OCI-LY1 (cell line): ENCODE measurements at regions not wholly inside any gene's neighbourhood (a gene's known extent, or its start where the extent isn't known, plus 50 kb on each side); places are given as distances from the start of the nearest gene placed in this dataset.

Experiments used
- H2AFZ ChIP-seq: fragments of 200-600 bp; sonication (generic), shearing (Covaris generic); 2 replicates; pipeline ENCODE4 v1.6.0; 2014; ENCODE audit warnings: antibody characterized with exemption, mild to moderate bottlenecking, low read length
- H3F3A ChIP-seq: fragments of 200-600 bp; sonication (generic), shearing (Covaris generic); 2 replicates; pipeline ENCODE4 v1.6.0; 2014; ENCODE audit warnings: mild to moderate bottlenecking, antibody characterized with exemption, low read length, moderate library complexity; ENCODE audit not compliant: insufficient read depth
- H3K27ac ChIP-seq: fragments of 200-600 bp; sonication (generic); 2 replicates; pipeline ENCODE4 v1.5.1; 2014; ENCODE audit warnings: low read length, mixed run types, mild to moderate bottlenecking, low read depth; ENCODE audit not compliant: poor library complexity, severe bottlenecking
- H3K27me3 ChIP-seq: fragments of 200-600 bp; sonication (generic); 2 replicates; pipeline ENCODE4 v1.6.0; 2014; ENCODE audit warnings: antibody characterized with exemption, mild to moderate bottlenecking, low read length, moderate library complexity; ENCODE audit not compliant: insufficient read depth
- H3K36me3 ChIP-seq: fragments of 200-600 bp; sonication (generic); 2 replicates; pipeline ENCODE4 v1.6.1; 2014; ENCODE audit warnings: mild to moderate bottlenecking, antibody characterized with exemption, low read length, moderate library complexity, mixed read lengths; ENCODE audit not compliant: insufficient read depth
- H3K4me1 ChIP-seq: fragments of 200-600 bp; sonication (generic); 2 replicates; pipeline ENCODE4 v1.5.1; 2014; ENCODE audit warnings: mild to moderate bottlenecking, low read length, moderate library complexity; ENCODE audit not compliant: insufficient read depth, severe bottlenecking
- H3K4me2 ChIP-seq: fragments of 200-600 bp; sonication (generic), shearing (Covaris generic); 2 replicates; pipeline ENCODE4 v1.6.1; 2014; ENCODE audit warnings: low read length
- H3K4me3 ChIP-seq: fragments of 200-600 bp; sonication (generic); 2 replicates; pipeline ENCODE4 v1.5.1; 2014; ENCODE audit warnings: low read length, low read depth, mild to moderate bottlenecking, mixed read lengths; ENCODE audit not compliant: poor library complexity, severe bottlenecking
- H3K79me2 ChIP-seq: fragments of 200-600 bp; shearing (Covaris generic); 2 replicates; pipeline ENCODE4 v1.6.1; 2016; ENCODE audit warnings: mixed run types, low read length, mixed read lengths; ENCODE audit not compliant: insufficient read depth
- H3K9ac ChIP-seq: fragments of 200-600 bp; sonication (generic), shearing (Covaris generic); 2 replicates; pipeline ENCODE4 v1.6.1; 2014; ENCODE audit warnings: mild to moderate bottlenecking, low read length, mixed read lengths
- H3K9me2 ChIP-seq: fragments of 200-600 bp; sonication (generic), shearing (Covaris generic); 2 replicates; pipeline ENCODE4 v1.6.1; 2014; ENCODE audit warnings: low read depth, mild to moderate bottlenecking, low read length, mixed read lengths
- H3K9me3 ChIP-seq: fragments of 200-600 bp; shearing (Covaris generic); 2 replicates; pipeline ENCODE4 v1.6.1; 2014; ENCODE audit warnings: low read length, mixed read lengths
- H4K20me1 ChIP-seq: fragments of 200-600 bp; sonication (generic), shearing (Covaris generic); 2 replicates; pipeline ENCODE4 v1.6.0; 2016; ENCODE audit warnings: mild to moderate bottlenecking, low read length; ENCODE audit not compliant: insufficient read depth
- EZH2 ChIP-seq: fragments of 200-600 bp; sonication (generic), shearing (Covaris generic); IDR thresholded peaks from 2 replicates; pipeline ENCODE4 v1.8.0; 2017; ENCODE audit warnings: borderline replicate concordance, mixed run types, mild to moderate bottlenecking, antibody characterized with exemption, low read length, moderate library complexity, mixed read lengths
- TF ChIP-seq, protein P1 (sequence below): fragments of 200-600 bp; sonication (generic), shearing (Covaris generic); IDR thresholded peaks from 2 replicates; pipeline ENCODE4 v1.5.1; 2017; ENCODE audit warnings: mild to moderate bottlenecking, antibody characterized with exemption, low read length, moderate library complexity, mixed read lengths

DNA sequence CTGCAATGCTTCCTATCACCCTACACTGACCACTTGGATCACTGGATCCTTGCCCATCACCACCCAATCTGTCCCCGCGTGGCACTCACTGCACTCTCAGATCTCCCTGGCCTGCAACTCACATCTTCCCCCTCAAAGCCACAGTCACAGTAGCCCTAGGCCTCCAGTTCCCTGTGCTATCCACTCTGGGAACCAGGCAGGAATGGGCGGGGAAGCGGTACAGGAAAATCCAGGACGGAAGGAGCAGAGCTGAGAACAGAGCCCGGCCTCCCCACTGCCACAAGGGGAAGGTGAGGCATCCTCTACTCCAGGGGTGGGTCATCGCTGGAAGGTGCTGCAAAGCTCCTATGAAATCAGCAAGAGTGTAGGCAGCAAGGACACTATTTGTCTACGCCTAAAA, 102.6 kb downstream of the ESM1 start:
- H2AFZ ChIP-seq = no peak overlapping the region
- no peak for TF ChIP-seq EZH2
- TF ChIP-seq, protein P1, sequence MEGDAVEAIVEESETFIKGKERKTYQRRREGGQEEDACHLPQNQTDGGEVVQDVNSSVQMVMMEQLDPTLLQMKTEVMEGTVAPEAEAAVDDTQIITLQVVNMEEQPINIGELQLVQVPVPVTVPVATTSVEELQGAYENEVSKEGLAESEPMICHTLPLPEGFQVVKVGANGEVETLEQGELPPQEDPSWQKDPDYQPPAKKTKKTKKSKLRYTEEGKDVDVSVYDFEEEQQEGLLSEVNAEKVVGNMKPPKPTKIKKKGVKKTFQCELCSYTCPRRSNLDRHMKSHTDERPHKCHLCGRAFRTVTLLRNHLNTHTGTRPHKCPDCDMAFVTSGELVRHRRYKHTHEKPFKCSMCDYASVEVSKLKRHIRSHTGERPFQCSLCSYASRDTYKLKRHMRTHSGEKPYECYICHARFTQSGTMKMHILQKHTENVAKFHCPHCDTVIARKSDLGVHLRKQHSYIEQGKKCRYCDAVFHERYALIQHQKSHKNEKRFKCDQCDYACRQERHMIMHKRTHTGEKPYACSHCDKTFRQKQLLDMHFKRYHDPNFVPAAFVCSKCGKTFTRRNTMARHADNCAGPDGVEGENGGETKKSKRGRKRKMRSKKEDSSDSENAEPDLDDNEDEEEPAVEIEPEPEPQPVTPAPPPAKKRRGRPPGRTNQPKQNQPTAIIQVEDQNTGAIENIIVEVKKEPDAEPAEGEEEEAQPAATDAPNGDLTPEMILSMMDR = no peak
- H3K4me3 ChIP-seq = no peak overlapping the region
- H3K79me2 ChIP-seq = no peaks in the 10 kb centered on the region
- H3F3A ChIP-seq = no peaks in the 10 kb centered on the region
- H3K9me2 ChIP-seq = no peaks in the 10 kb centered on the region
- H3K4me1 ChIP-seq = no peaks in the 10 kb centered on the region
- H3K27ac ChIP-seq = no peak overlapping the region
- H3K4me2 ChIP-seq = no peak overlapping the region
- no peaks in the 10 kb centered on the region for H4K20me1 ChIP-seq
- no peak overlapping the region for H3K9ac ChIP-seq
- no peaks in the 10 kb centered on the region for H3K36me3 ChIP-seq
- H3K9me3 ChIP-seq = no peaks in the 10 kb centered on the region
- H3K27me3 ChIP-seq = no peaks in the 10 kb centered on the region

DNA sequence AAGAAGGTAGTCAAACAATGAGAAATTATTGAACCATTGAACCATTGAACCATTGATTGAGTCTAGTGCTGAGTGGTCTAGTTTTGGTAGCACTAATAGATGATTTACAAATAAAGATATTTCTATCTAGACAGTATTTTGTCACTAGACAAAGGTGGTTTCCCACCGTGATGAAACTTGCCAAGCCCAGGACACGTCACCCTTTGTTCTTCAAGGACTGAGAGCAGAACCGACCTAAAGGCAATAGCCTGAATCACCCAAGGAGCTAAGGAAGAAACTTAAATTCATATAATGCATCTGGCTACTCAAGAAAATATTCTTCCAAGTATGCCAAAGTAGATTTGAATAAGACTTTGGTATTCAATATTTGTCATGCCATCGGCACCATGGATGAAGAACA, 103.3 kb downstream of the ESM1 start:
- no peak overlapping the region for H3K27ac ChIP-seq
- no peaks in the 10 kb centered on the region for H3F3A ChIP-seq
- no peak overlapping the region for H3K4me3 ChIP-seq
- no peaks in the 10 kb centered on the region for H3K4me1 ChIP-seq
- TF ChIP-seq, protein P1 = no peak
- no peak for TF ChIP-seq EZH2
- no peaks in the 10 kb centered on the region for H3K9me3 ChIP-seq
- H3K36me3 ChIP-seq = no peaks in the 10 kb centered on the region
- H2AFZ ChIP-seq = no peak overlapping the region
- H4K20me1 ChIP-seq = no peaks in the 10 kb centered on the region
- no peaks in the 10 kb centered on the region for H3K79me2 ChIP-seq
- H3K27me3 ChIP-seq = no peaks in the 10 kb centered on the region
- no peak overlapping the region for H3K4me2 ChIP-seq
- no peaks in the 10 kb centered on the region for H3K9me2 ChIP-seq
- no peak overlapping the region for H3K9ac ChIP-seq

DNA sequence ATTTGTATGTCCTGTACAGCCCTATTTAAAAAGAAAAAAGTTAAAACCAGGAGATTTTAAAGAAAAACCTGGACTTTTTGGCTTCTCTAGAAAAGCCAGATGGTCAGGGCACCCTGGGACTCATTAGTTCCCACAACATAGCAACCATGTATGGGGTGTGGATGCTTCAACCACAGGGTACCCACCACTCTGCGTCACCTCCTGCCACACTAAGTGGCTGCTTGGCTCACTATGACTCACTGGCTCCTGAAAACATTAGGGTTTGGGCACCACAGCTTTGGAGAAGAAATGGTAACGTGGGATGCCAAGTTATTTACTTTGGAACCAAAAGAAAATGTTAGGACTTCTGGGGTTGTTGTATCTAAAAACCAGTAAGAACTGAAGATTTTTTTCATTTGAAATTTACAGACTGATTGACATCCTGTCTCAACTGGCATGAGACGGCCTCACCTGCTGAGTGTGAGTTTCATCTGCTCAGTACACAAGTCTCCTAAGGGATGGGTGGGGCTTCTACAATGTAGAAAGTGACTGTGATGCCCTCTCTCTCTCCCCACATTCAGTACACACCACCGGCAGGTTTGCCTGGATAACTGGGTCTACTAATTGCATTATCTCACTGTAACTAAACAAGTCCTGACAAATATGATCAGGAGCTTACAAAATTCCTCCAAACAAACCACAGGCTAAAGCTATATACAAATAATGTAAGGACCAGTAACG, 103.9 kb downstream of the ESM1 start:
- Histone ChIP-seq H3K9me3 (no peaks in the 10 kb centered on the region), H3K4me3 (no peak overlapping the region), H3K9me2 (no peaks in the 10 kb centered on the region), H2AFZ (no peak overlapping the region), H3K79me2 (no peaks in the 10 kb centered on the region), H3K4me1 (no peaks in the 10 kb centered on the region), H4K20me1 (no peaks in the 10 kb centered on the region), H3K9ac (no peak overlapping the region), H3K36me3 (no peaks in the 10 kb centered on the region), H3K27ac (no peak overlapping the region), H3F3A (no peaks in the 10 kb centered on the region), H3K4me2 (no peak overlapping the region), H3K27me3 (no peaks in the 10 kb centered on the region)
- TF ChIP-seq EZH2 = no peak
- TF ChIP-seq, protein P1 = no peak
